HUES64 (cell line): ENCODE measurements at regions not wholly inside any gene's neighbourhood (a gene's known extent, or its start where the extent isn't known, plus 50 kb on each side); places are given as distances from the start of the nearest gene placed in this dataset.
"Not testable (repeated sequence)": the region's sequence is repeated elsewhere in the genome, so short reads cannot be mapped to it uniquely, and the experiment has no call there.

Source experiments
- H3K27ac ChIP-seq: 2 replicates; pipeline ENCODE4 v1.7.0; 2013; ENCODE audit warnings: low read depth, low read length, inconsistent platforms
- H3K27me3 ChIP-seq: 2 replicates; pipeline ENCODE4 v1.6.1; 2013; ENCODE audit warnings: mild to moderate bottlenecking, low read length; ENCODE audit not compliant: insufficient read depth
- H3K36me3 ChIP-seq: 2 replicates; pipeline ENCODE4 v1.6.1; 2013; ENCODE audit warnings: mild to moderate bottlenecking, low read length; ENCODE audit not compliant: insufficient read depth
- H3K4me1 ChIP-seq: 2 replicates; pipeline ENCODE4 v1.6.1; 2013; ENCODE audit warnings: mild to moderate bottlenecking, low read length, moderate library complexity; ENCODE audit not compliant: insufficient read depth
- H3K4me3 ChIP-seq: 2 replicates; pipeline ENCODE4 v1.5.1; 2013; ENCODE audit warnings: mild to moderate bottlenecking, low read length, moderate library complexity
- H3K9ac ChIP-seq: 2 replicates; pipeline ENCODE4 v1.6.1; 2013; ENCODE audit warnings: mild to moderate bottlenecking, low read depth, low read length
- H3K9me3 ChIP-seq: 2 replicates; pipeline ENCODE4 v1.6.1; 2013; ENCODE audit warnings: low read depth, low read length; ENCODE audit not compliant: insufficient read depth
- WGBS: fragments of 150-250, 120-280 bp; methylation state at CpG from one replicate; pipeline ENCODE4 v1.1.7; 2013; ENCODE audit warnings: missing lambda C conversion rate; 5-methylcytosine and 5-hydroxymethylcytosine counted together

GRCh38 chr2:104938231-104938941 lies 84.5 kb downstream of the POU3F3 start:
- no peaks in the 10 kb centered on the region for H3K36me3 ChIP-seq
- H3K4me3 ChIP-seq = no peak overlapping the region
- H3K4me1 ChIP-seq = peaks cover 11% of the 10 kb centered on the region; the same call in 1 of the 2 replicates
- no peaks in the 10 kb centered on the region for H3K9me3 ChIP-seq
- H3K9ac ChIP-seq = no peak overlapping the region
- no peak overlapping the region for H3K27ac ChIP-seq
- H3K27me3 ChIP-seq = no peaks in the 10 kb centered on the region
- WGBS = 92% methylated on average over 10 of the region's 10 CpGs

GRCh38 chr2:104939570-104940217 lies 85.8 kb downstream of the POU3F3 start:
- Histone ChIP-seq H3K36me3 (no peaks in the 10 kb centered on the region), H3K4me3 (no peak overlapping the region), H3K9me3 (no peaks in the 10 kb centered on the region), H3K9ac (no peak overlapping the region), H3K4me1 (peaks cover 11% of the 10 kb centered on the region; the same call in 1 of the 2 replicates), H3K27ac (no peak overlapping the region), H3K27me3 (no peaks in the 10 kb centered on the region)
- WGBS = 80% methylated on average over 10 of the region's 11 CpGs

- H3K27me3 ChIP-seq = no peaks in the 10 kb centered on the region
- no peaks in the 10 kb centered on the region for H3K36me3 ChIP-seq
- peaks cover 10% of the 10 kb centered on the region; the same call in 1 of the 2 replicates for H3K4me1 ChIP-seq
- WGBS = 89% methylated on average over 1 of the region's 1 CpG
- H3K27ac ChIP-seq = no peak overlapping the region
- no peaks in the 10 kb centered on the region for H3K9me3 ChIP-seq
- H3K9ac ChIP-seq = no peak overlapping the region
- H3K4me3 ChIP-seq = no peak overlapping the region
Observed at GRCh38 chr2:104944495-104944894, 90.6 kb downstream of the POU3F3 start.

GRCh38 chr2:104945121-104945520 lies 91.2 kb downstream of the POU3F3 start:
- Histone ChIP-seq H3K36me3 (no peaks in the 10 kb centered on the region), H3K27ac (no peak overlapping the region), H3K9me3 (no peaks in the 10 kb centered on the region), H3K27me3 (no peaks in the 10 kb centered on the region), H3K4me3 (no peak overlapping the region), H3K9ac (no peak overlapping the region), H3K4me1 (0 out of 2 replicates have a peak, but pooled peaks cover 4% of the 10 kb centered on the region)
- WGBS = 89% methylated on average over 5 of the region's 5 CpGs

GRCh38 chr2:104945866-104946265 lies 92.0 kb downstream of the POU3F3 start:
- Histone ChIP-seq H3K9me3 (no peaks in the 10 kb centered on the region), H3K4me3 (no peak overlapping the region), H3K4me1 (0 out of 2 replicates have a peak, but pooled peaks cover 3% of the 10 kb centered on the region), H3K9ac (no peak overlapping the region), H3K36me3 (no peaks in the 10 kb centered on the region), H3K27ac (no peak overlapping the region), H3K27me3 (no peaks in the 10 kb centered on the region)
- 78% methylated on average over 3 of the region's 3 CpGs for WGBS

- H3K4me3 ChIP-seq, H3K9me3 ChIP-seq, H3K4me1 ChIP-seq, H3K36me3 ChIP-seq, H3K27me3 ChIP-seq, H3K9ac ChIP-seq, H3K27ac ChIP-seq: not testable (repeated sequence)
- 95% methylated on average over 7 of the region's 7 CpGs for WGBS
Observed at GRCh38 chr2:104947456-104947855, 90.4 kb upstream of the MRPS9 start.

- Histone ChIP-seq H3K4me1 (0 out of 2 replicates have a peak, but pooled peaks cover 2% of the 10 kb centered on the region), H3K27ac (no peak overlapping the region), H3K9me3 (no peaks in the 10 kb centered on the region), H3K4me3 (no peak overlapping the region), H3K9ac (no peak overlapping the region), H3K36me3 (no peaks in the 10 kb centered on the region), H3K27me3 (no peaks in the 10 kb centered on the region)
- 100% methylated on average over 2 of the region's 4 CpGs for WGBS
Observed at GRCh38 chr2:104952976-104953375, 84.9 kb upstream of the MRPS9 start.

GRCh38 chr2:104965900-104966299 lies 72.0 kb upstream of the MRPS9 start:
- Histone ChIP-seq H3K27me3 (no peaks in the 10 kb centered on the region), H3K4me1 (peaks cover 7% of the 10 kb centered on the region), H3K27ac (no peak overlapping the region), H3K9me3 (peaks cover 12% of the 10 kb centered on the region; the same call in 1 of the 2 replicates), H3K9ac (no peak overlapping the region), H3K36me3 (no peaks in the 10 kb centered on the region), H3K4me3 (no peak overlapping the region)

- Histone ChIP-seq H3K4me1 (peaks cover 7% of the 10 kb centered on the region), H3K9ac (no peak overlapping the region), H3K27me3 (no peaks in the 10 kb centered on the region), H3K27ac (peak overlapping the region; percentile 46; the same call in 1 of the 2 replicates), H3K36me3 (no peaks in the 10 kb centered on the region), H3K4me3 (no peak overlapping the region), H3K9me3 (0 out of 2 replicates have a peak, but pooled peaks cover 4% of the 10 kb centered on the region)
- 53% methylated on average over 3 of the region's 3 CpGs for WGBS
Observed at GRCh38 chr2:104969564-104969963, 68.3 kb upstream of the MRPS9 start.

- no peaks in the 10 kb centered on the region for H3K9me3 ChIP-seq
- WGBS = 90% methylated on average over 3 of the region's 3 CpGs
- no peak overlapping the region for H3K4me3 ChIP-seq
- peaks cover 3% of the 10 kb centered on the region; the same call in 1 of the 2 replicates for H3K27me3 ChIP-seq
- no peak overlapping the region for H3K9ac ChIP-seq
- no peaks in the 10 kb centered on the region for H3K4me1 ChIP-seq
- no peak overlapping the region for H3K27ac ChIP-seq
- no peaks in the 10 kb centered on the region for H3K36me3 ChIP-seq
Observed at GRCh38 chr2:104975371-104975770, 62.5 kb upstream of the MRPS9 start.

GRCh38 chr2:104975851-104976250 lies 62.0 kb upstream of the MRPS9 start:
- Histone ChIP-seq H3K9me3 (no peaks in the 10 kb centered on the region), H3K4me3 (no peak overlapping the region), H3K4me1 (no peaks in the 10 kb centered on the region), H3K27ac (no peak overlapping the region), H3K36me3 (no peaks in the 10 kb centered on the region), H3K9ac (no peak overlapping the region), H3K27me3 (peaks cover 3% of the 10 kb centered on the region; the same call in 1 of the 2 replicates)
- 100% methylated on average over 2 of the region's 3 CpGs for WGBS
